Loucy (cell line): ENCODE measurements at regions not wholly inside any gene's neighbourhood (a gene's known extent, or its start where the extent isn't known, plus 50 kb on each side); places are given as distances from the start of the nearest gene placed in this dataset.

Experiments used
- H2AFZ ChIP-seq: fragments of 200-600 bp; sonication (generic); 2 replicates; pipeline ENCODE4 v1.6.0; 2016; ENCODE audit warnings: antibody characterized with exemption, mild to moderate bottlenecking, low read length, moderate library complexity
- H3F3A ChIP-seq: fragments of 200-600 bp; 2 replicates; pipeline ENCODE4 v1.6.0; 2016; ENCODE audit warnings: antibody characterized with exemption, low read depth, mild to moderate bottlenecking
- H3K27me3 ChIP-seq: fragments of 200-600 bp; sonication (generic); 2 replicates; pipeline ENCODE4 v1.6.1; 2014; ENCODE audit warnings: low read length, mild to moderate bottlenecking; ENCODE audit not compliant: insufficient read depth, poor library complexity, severe bottlenecking
- H3K36me3 ChIP-seq: fragments of 200-600 bp; sonication (generic); 2 replicates; pipeline ENCODE4 v1.6.1; 2016; ENCODE audit warnings: low read length; ENCODE audit not compliant: insufficient read depth
- H3K4me1 ChIP-seq: fragments of 200-600 bp; sonication (generic); 2 replicates; pipeline ENCODE4 v1.5.1; 2014; ENCODE audit warnings: low read length, mild to moderate bottlenecking; ENCODE audit not compliant: insufficient read depth, poor library complexity, severe bottlenecking
- H3K4me2 ChIP-seq: fragments of 200-600 bp; sonication (generic); 2 replicates; pipeline ENCODE4 v1.6.0; 2014; ENCODE audit warnings: antibody characterized with exemption, low read length, low read depth, mild to moderate bottlenecking; ENCODE audit not compliant: poor library complexity, severe bottlenecking
- H3K4me3 ChIP-seq: fragments of 200-600 bp; sonication (generic); 2 replicates; pipeline ENCODE4 v1.5.1; 2014; ENCODE audit warnings: low read length, mild to moderate bottlenecking, mixed read lengths; ENCODE audit not compliant: poor library complexity, severe bottlenecking
- H3K79me2 ChIP-seq: fragments of 200-600 bp; sonication (generic); 2 replicates; pipeline ENCODE4 v1.6.1; 2014; ENCODE audit warnings: low read length; ENCODE audit not compliant: insufficient read depth
- H3K9ac ChIP-seq: fragments of 200-600 bp; sonication (generic); 2 replicates; pipeline ENCODE4 v1.6.0; 2014; ENCODE audit warnings: mild to moderate bottlenecking, low read depth, low read length, moderate library complexity; ENCODE audit not compliant: poor library complexity, severe bottlenecking
- H3K9me2 ChIP-seq: fragments of 200-600 bp; sonication (generic); replicated peaks from 2 replicates; pipeline ENCODE4 v1.6.1; 2016; ENCODE audit warnings: low read depth, low read length, mixed read lengths
- H3K9me3 ChIP-seq: fragments of 200-600 bp; sonication (generic); 2 replicates; pipeline ENCODE4 v1.6.1; 2014; ENCODE audit warnings: mild to moderate bottlenecking, antibody characterized with exemption, low read length, low read depth; ENCODE audit not compliant: insufficient read depth
- H4K20me1 ChIP-seq: fragments of 200-600 bp; sonication (generic); 2 replicates; pipeline ENCODE4 v1.6.0; 2014; ENCODE audit warnings: antibody characterized with exemption, low read length, mild to moderate bottlenecking; ENCODE audit not compliant: insufficient read depth, poor library complexity, severe bottlenecking
- CTCF ChIP-seq: fragments of 200-600 bp; sonication (generic); conservative IDR thresholded peaks from 2 replicates; pipeline ENCODE4 v1.5.1; 2014; ENCODE audit warnings: mild to moderate bottlenecking, antibody characterized with exemption, low read length
- EZH2phosphoT487 ChIP-seq: fragments of 200-600 bp; IDR thresholded peaks from 2 replicates; pipeline ENCODE4 v1.6.1; 2018; ENCODE audit warnings: antibody characterized with exemption, mild to moderate bottlenecking, moderate library complexity, borderline replicate concordance

DNA sequence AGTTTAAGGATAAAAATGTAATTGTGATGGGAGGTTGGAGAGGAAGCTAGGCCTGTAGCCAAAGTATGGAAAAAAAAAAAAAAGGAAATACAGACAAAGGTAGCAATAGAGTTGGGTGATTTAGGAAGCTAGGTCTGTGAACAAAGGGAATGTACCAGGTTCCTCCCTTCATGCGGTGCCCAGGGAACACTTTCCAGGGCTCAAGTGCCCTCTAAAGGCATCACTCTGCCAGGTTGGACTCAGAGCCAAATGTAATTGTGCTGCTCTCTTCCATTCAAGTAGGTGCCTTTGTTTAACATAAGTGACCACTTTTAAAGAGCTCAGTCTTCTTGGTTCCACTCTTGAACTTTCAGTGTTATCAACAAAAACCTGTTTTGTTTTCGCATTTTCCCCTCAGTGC is 159.7 kb upstream of the AHI1 start:
- H4K20me1 ChIP-seq = no peaks in the 10 kb centered on the region
- no peaks in the 10 kb centered on the region for H3K79me2 ChIP-seq
- no peaks in the 10 kb centered on the region for H3K9me3 ChIP-seq
- no peak overlapping the region for H2AFZ ChIP-seq
- no peak overlapping the region for H3K9ac ChIP-seq
- no peaks in the 10 kb centered on the region for H3F3A ChIP-seq
- H3K27me3 ChIP-seq = no peaks in the 10 kb centered on the region
- H3K36me3 ChIP-seq = no peaks in the 10 kb centered on the region
- H3K4me1 ChIP-seq = no peaks in the 10 kb centered on the region
- no peak overlapping the region for H3K4me3 ChIP-seq
- no peaks in the 10 kb centered on the region for H3K9me2 ChIP-seq
- TF ChIP-seq EZH2phosphoT487 (no peak), CTCF (no peak)
- no peak overlapping the region for H3K4me2 ChIP-seq

- Histone ChIP-seq H3K9ac (no peak overlapping the region), H3F3A (no peaks in the 10 kb centered on the region), H3K4me2 (no peak overlapping the region), H3K4me3 (no peak overlapping the region), H3K79me2 (no peaks in the 10 kb centered on the region), H3K4me1 (no peaks in the 10 kb centered on the region), H4K20me1 (no peaks in the 10 kb centered on the region), H3K9me2 (no peaks in the 10 kb centered on the region), H3K27me3 (no peaks in the 10 kb centered on the region), H3K36me3 (no peaks in the 10 kb centered on the region), H2AFZ (no peak overlapping the region), H3K9me3 (no peaks in the 10 kb centered on the region)
- TF ChIP-seq CTCF (no peak), EZH2phosphoT487 (no peak)
These were observed 160.9 kb upstream of the AHI1 start for GRCh38 chr6:135658481-135658880.

GRCh38 chr6:135658916-135659315 is 161.4 kb upstream of the AHI1 start:
- Histone ChIP-seq H3K4me1 (no peaks in the 10 kb centered on the region), H3K27me3 (no peaks in the 10 kb centered on the region), H3K9me3 (no peaks in the 10 kb centered on the region), H3K9ac (no peak overlapping the region), H4K20me1 (no peaks in the 10 kb centered on the region), H3K9me2 (no peaks in the 10 kb centered on the region), H2AFZ (no peak overlapping the region), H3K4me2 (no peak overlapping the region), H3K79me2 (no peaks in the 10 kb centered on the region), H3K36me3 (no peaks in the 10 kb centered on the region), H3K4me3 (no peak overlapping the region), H3F3A (no peaks in the 10 kb centered on the region)
- TF ChIP-seq CTCF (no peak), EZH2phosphoT487 (no peak)
